Smooth muscle cell of the brain vasculature (primary cell): ENCODE measurements at regions not wholly inside any gene's neighbourhood (a gene's known extent, or its start where the extent isn't known, plus 50 kb on each side); places are given as distances from the start of the nearest gene placed in this dataset.
"Not testable (repeated sequence)": the region's sequence is repeated elsewhere in the genome, so short reads cannot be mapped to it uniquely, and the experiment has no call there.

ENCODE experiments used
- DNase-seq: peaks from one replicate; pipeline ENCODE4 v3.0.0-alpha.2; 2012; ENCODE audit warnings: low read depth, low spot score

GRCh38 chr3:70738291-70738681 is 425.8 kb upstream of the MDFIC2 start:
- DNase-seq = no peak

GRCh38 chr3:70737666-70738290 is 425.3 kb upstream of the MDFIC2 start:
- no peak for DNase-seq

DNA sequence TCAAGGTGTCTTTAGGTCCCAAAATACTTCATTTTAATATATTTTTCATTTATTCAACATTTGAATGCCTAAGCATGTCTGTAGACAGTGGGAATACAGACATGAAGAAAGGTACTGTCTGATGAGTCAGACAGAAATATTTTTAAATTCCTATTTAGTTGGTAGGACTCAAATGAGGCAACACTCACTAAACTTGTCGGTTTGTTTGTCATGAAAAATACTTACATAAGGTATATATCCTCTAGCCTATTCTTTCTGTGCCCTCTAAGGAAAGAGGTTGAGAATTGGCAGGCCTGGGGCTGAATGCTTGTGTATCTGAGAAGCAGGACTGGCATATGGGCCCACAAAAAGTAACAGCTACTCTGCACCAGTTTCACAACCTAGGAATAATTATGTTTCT is 423.6 kb upstream of the MDFIC2 start:
- no peak for DNase-seq

DNA sequence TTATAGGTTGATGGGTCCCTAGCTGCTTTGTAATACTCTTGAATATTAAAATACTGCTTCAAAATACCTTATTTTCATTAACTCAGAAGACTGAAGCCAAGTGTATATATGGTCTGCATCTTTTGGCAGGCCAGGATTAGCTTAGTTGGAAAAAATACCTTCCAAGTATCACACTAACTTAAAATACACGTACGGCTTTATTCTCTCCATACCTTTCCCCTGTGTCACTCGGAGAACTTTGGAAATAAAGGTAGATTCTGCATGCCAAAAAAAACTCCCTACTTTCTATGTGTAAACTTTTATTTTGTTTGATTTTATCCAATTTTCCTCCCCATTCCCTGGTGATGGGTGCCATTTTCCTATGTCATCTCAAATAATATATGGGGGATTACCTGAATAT is 422.3 kb upstream of the MDFIC2 start:
- no peak for DNase-seq

DNA sequence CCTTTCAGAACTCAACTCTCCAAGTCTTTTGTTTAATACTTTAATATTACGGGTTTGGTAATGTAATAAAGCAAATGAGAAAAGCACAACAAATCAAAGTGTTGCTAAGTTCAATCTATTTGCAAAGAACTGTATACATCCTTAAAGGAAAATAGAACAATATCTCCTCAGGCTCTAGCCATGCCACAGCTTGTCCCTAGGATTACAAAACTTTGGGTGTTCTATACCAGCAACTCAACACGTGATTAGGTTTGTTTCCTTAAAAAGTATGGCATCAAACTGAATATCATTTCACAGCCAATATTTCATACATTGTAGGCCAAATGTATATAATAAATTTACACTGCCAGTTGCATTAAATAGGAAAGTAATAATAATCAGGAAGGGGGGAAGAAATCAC is 418.6 kb upstream of the MDFIC2 start:
- no peak for DNase-seq

DNA sequence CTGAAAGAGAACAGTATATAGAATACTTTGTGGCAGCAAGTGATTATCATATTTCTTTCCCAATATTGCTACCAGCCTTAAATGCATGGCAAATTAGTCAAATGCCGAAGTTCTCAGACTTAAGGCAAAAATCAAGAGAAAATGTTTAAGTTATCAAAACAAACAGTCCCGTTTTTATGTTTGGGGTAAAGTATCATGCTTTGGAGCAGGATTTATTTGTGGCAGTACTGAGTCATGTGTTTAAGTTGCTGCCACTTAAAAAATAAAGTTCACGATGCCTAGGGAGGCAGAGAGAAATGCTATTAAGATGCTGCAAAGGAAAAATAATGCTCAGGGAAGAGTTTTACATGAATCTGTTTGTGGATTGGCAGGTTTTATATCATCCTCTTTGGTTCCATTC is 417.4 kb upstream of the MDFIC2 start:
- DNase-seq = no peak

GRCh38 chr3:70728311-70728710 is 415.9 kb upstream of the MDFIC2 start:
- DNase-seq = no peak

- no peak for DNase-seq
Observed at GRCh38 chr3:70726961-70727360, 414.5 kb upstream of the MDFIC2 start.

- no peak for DNase-seq
Observed at GRCh38 chr3:70726096-70726938, 413.9 kb upstream of the MDFIC2 start.

DNA sequence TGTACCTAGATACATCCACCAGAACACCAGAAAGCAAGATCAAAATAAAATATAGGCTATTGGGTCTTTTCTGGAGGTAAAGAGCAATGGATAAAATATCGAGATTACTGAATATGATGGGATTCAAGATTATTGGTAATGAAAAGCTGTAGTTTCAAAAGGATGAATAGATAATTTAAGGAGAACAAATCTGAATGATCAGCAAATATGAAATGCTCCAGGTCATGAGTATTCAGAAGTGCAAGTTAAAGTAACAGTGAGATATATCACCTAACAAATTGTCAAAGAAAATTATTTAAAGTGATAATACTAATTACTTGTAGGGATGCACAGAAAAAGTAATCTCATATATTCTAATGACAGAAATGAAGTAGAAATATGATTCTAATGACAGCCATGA is 409.6 kb upstream of the MDFIC2 start:
- no peak for DNase-seq

GRCh38 chr3:70716832-70717231 is 404.4 kb upstream of the MDFIC2 start:
- DNase-seq = no peak

GRCh38 chr3:70712449-70713082 is 400.1 kb upstream of the MDFIC2 start:
- no peak for DNase-seq

DNA sequence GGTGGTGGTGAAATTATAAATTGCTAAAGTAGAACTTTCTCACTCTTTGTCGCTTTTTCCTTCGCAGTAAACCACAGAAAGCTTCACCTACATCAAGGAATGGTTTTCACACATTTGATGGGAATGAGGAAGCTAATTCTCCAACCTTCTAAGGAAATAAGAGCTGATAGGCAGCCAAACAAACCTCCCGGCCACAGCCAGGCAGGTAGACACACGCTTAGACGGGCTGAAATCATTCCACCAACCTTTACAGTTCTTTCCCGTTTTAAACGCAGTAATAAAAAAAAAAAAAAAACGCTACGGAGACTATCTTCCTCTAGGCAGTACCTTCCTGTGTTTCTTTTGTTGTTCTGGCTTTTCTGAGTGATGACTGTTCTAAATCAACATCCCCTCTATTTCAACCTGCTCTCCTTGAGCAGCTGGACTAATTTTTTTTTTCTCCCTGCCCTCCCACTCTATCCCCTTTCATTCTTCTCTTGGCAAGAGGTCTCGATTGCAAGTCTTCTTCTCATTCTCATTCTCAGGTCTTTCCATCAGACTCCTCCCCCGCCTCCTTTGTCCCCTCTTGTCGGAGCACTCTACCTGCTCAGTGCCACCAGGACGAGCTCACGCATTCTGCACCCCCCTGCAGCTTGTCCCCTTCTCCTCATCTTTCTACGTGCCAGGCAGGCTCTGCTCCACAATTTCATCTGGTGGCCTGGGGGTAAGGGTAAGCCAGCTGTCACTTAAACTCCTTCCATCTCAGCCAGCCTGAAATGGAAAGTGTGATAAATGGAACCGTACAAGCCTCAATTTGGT is 391.1 kb upstream of the MDFIC2 start:
- no peak for DNase-seq

GRCh38 chr3:70702132-70702531 is 389.7 kb upstream of the MDFIC2 start:
- no peak for DNase-seq

DNA sequence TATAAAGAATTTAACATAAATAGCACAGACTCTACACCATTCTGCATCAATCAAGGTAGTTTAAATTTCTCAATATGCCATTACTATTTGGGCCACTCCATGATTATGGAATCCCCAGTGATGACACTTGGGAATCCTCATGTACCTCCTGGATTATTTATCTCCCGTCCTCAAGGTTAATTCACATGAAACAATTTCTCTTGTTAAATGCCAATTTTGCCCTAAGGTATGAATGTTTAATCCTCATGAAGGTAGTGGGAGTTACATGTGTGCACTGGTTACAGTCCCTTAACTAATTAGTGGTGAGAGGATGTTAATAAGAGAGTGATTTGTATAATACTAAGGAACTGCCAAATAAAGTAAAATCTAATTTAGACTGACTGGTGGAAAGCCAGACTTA is 372.3 kb upstream of the MDFIC2 start:
- DNase-seq = no peak

GRCh38 chr3:70675810-70676209 is 363.4 kb upstream of the MDFIC2 start:
- not testable (repeated sequence) for DNase-seq

GRCh38 chr3:70658513-70659310 is 346.3 kb upstream of the MDFIC2 start:
- no peak for DNase-seq

DNA sequence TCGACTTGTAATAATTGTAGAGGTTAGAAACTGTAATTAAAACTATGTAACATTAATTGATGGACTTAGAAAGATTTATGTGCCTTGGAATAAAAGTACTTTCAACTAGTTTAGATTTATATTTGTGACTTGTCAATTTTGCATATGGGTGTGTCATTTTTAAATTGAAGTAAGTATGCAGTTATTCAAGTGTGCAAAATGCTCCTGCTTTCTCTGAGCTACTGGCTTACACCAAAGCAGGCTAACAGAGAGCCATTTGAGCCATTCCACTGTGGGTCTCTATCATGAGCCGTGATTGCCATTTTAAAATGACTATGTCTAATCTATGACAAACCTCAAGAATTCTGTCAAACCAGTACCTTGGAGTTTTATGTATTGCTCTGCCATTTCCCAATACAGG is 345.0 kb upstream of the MDFIC2 start:
- no peak for DNase-seq

GRCh38 chr3:70647823-70648222 is 335.4 kb upstream of the MDFIC2 start:
- DNase-seq = no peak

DNA sequence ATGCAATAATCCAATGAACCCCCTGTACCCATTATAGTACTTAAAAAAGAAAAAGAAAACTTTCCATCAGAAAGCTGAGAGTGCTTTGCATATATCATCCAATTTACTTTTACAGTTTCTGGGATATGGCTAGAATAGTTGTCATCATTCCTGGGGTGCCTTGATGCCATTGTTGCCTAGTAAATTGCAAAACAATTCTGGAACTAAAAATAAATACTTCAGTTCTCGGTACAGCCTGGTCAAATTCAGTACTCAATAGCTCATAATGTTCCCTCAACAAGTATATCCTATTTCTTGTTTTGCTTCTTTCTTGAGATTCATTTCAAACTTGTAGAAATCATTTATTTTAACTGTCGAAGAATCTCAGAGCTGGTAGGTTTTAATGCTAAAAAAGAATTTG is 334.7 kb upstream of the MDFIC2 start:
- DNase-seq = no peak

- no peak for DNase-seq
Observed at GRCh38 chr3:70646635-70647034, 334.2 kb upstream of the MDFIC2 start.
